Neuronal stem cell (in vitro differentiated cells): ENCODE measurements at regions not wholly inside any gene's neighbourhood (a gene's known extent, or its start where the extent isn't known, plus 50 kb on each side); places are given as distances from the start of the nearest gene placed in this dataset.
A peak's percentile ranks its signal among the peaks of the same experiment; 100 is the strongest.

Source experiments
- DNase-seq: peaks from one replicate; pipeline ENCODE4 v3.0.0-alpha.2; 2013; ENCODE audit warnings: low spot score
- H2AFZ ChIP-seq: one replicate; pipeline ENCODE4 v1.6.1; 2013; ENCODE audit warnings: mild to moderate bottlenecking, low read length, inconsistent platforms
- H2AK5ac ChIP-seq: 2 replicates; pipeline ENCODE4 v1.6.1; 2013; ENCODE audit warnings: low read depth, mild to moderate bottlenecking, inconsistent platforms, low read length, moderate library complexity, mixed read lengths
- H2BK120ac ChIP-seq: 2 replicates; pipeline ENCODE4 v1.6.1; 2013; ENCODE audit warnings: low read depth, mild to moderate bottlenecking, inconsistent platforms, low read length, moderate library complexity, mixed read lengths
- H2BK12ac ChIP-seq: one replicate; pipeline ENCODE4 v1.6.1; 2013; ENCODE audit warnings: low read length, inconsistent platforms
- H2BK15ac ChIP-seq: 2 replicates; pipeline ENCODE4 v1.6.1; 2013; ENCODE audit warnings: mild to moderate bottlenecking, low read length, inconsistent platforms, mixed read lengths
- H2BK5ac ChIP-seq: one replicate; pipeline ENCODE4 v1.6.1; 2013; ENCODE audit warnings: inconsistent platforms, mild to moderate bottlenecking, low read length, moderate library complexity
- H3K14ac ChIP-seq: one replicate; pipeline ENCODE4 v1.6.1; 2013; ENCODE audit warnings: low read length, inconsistent platforms
- H3K18ac ChIP-seq: 2 replicates; pipeline ENCODE4 v1.6.1; 2013; ENCODE audit warnings: low read length, inconsistent platforms
- H3K23ac ChIP-seq: 2 replicates; pipeline ENCODE4 v1.6.1; 2013; ENCODE audit warnings: low read depth, mild to moderate bottlenecking, mixed read lengths, low read length, inconsistent platforms; ENCODE audit not compliant: poor library complexity
- H3K27ac ChIP-seq: replicated peaks from 3 replicates; pipeline ENCODE4 v1.5.1; 2013; ENCODE audit warnings: low read length, inconsistent platforms
- H3K27me3 ChIP-seq, 3 experiments: 2 replicates each; pipeline ENCODE4 v1.6.1; 2013; ENCODE audit warnings: low read length in 3 of 3, mild to moderate bottlenecking in 2 of 3, inconsistent platforms in 1 of 3, low read depth in 1 of 3, mixed read lengths in 1 of 3, moderate library complexity in 1 of 3; ENCODE audit not compliant: control insufficient read depth in 3 of 3, insufficient read depth in 3 of 3
- H3K36me3 ChIP-seq, 2 donors: replicated peaks in 1 of 2; 2 replicates each; pipeline ENCODE4 v1.6.1; 2013; ENCODE audit warnings: low read length in 2 of 2; ENCODE audit not compliant: control insufficient read depth in 2 of 2, insufficient read depth in 2 of 2
- H3K4ac ChIP-seq: 2 replicates; pipeline ENCODE4 v1.6.1; 2013; ENCODE audit warnings: inconsistent platforms, mild to moderate bottlenecking, low read length, moderate library complexity
- H3K4me1 ChIP-seq, 2 donors: 1 replicate in 1 of 2; 2 replicates in 1 of 2; pipeline ENCODE4 v1.6.1; 2013; ENCODE audit warnings: low read length in 2 of 2, low read depth in 1 of 2; ENCODE audit not compliant: control insufficient read depth in 2 of 2, insufficient read depth in 1 of 2
- H3K4me2 ChIP-seq: one replicate; pipeline ENCODE4 v1.6.1; 2013; ENCODE audit warnings: mild to moderate bottlenecking, low read length, inconsistent platforms; ENCODE audit not compliant: insufficient read depth, poor library complexity, severe bottlenecking
- H3K4me3 ChIP-seq, 2 donors: 2 replicates each; pipeline ENCODE4 v1.5.1; 2013; ENCODE audit warnings: low read length in 2 of 2, mild to moderate bottlenecking in 2 of 2, inconsistent platforms in 1 of 2, moderate library complexity in 1 of 2
- H3K79me1 ChIP-seq: one replicate; pipeline ENCODE4 v1.6.1; 2013; ENCODE audit warnings: low read depth, mild to moderate bottlenecking, inconsistent platforms, low read length, moderate library complexity
- H3K9ac ChIP-seq: one replicate; pipeline ENCODE4 v1.6.1; 2013; ENCODE audit warnings: mild to moderate bottlenecking, low read depth, low read length, inconsistent platforms; ENCODE audit not compliant: poor library complexity
- H3K9me3 ChIP-seq, 2 donors: replicated peaks in 1 of 2; 2 replicates each; pipeline versions ENCODE3 to v1.6.1; 2013; ENCODE audit warnings: low read length in 2 of 2, mild to moderate bottlenecking in 2 of 2, inconsistent platforms in 1 of 2, low read depth in 1 of 2, mixed read lengths in 1 of 2, moderate library complexity in 1 of 2; ENCODE audit not compliant: control insufficient read depth in 2 of 2, insufficient read depth in 1 of 2
- H4K8ac ChIP-seq: one replicate; pipeline ENCODE4 v1.6.1; 2013; ENCODE audit warnings: low read depth, mild to moderate bottlenecking, inconsistent platforms, low read length, moderate library complexity
- H4K91ac ChIP-seq: one replicate; pipeline ENCODE4 v1.6.1; 2013; ENCODE audit warnings: low read length, low read depth, mild to moderate bottlenecking, inconsistent platforms; ENCODE audit not compliant: poor library complexity
- WGBS, 2 donors: extraction: QIAGEN DNeasy Blood & Tissue Kit; methylation state at CpG; one replicate each; pipeline ENCODE4 v1.1.7; 2013; ENCODE audit warnings: missing lambda C conversion rate in 2 of 2, mixed read lengths in 1 of 2; ENCODE audit not compliant: insufficient read length in 2 of 2, insufficient replicate concordance in 1 of 2; ENCODE audit errors: extremely low coverage in 2 of 2; 5-methylcytosine and 5-hydroxymethylcytosine counted together

DNA sequence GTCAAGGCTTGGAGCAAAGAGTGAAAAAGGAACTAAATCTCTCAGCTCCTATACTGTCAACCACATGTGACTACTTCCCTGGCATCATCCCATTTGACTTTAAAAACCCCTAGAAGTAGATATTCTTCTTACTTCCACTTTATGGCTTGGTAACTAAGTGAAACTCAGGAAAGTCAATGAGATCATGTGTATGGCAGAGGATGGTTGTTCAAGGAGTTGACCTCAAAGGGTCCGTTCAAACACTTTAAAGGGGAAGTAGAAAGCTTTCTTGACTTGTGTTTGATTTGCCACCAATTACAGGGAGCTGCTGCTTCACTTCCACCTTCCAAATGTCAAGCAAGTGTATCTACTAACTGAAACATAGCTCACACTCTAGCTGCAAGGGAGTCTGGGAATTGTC lies 187.2 kb downstream of the RAB28 start:
- H3K4me3 ChIP-seq, result no peak overlapping the region
- no peak overlapping the region for H2BK5ac ChIP-seq
- no peaks in the 10 kb centered on the region for H3K79me1 ChIP-seq
- no peak overlapping the region for H2AK5ac ChIP-seq
- no peak overlapping the region for H3K4me2 ChIP-seq
- H3K14ac ChIP-seq, result no peak overlapping the region
- H4K91ac ChIP-seq, result no peak overlapping the region
- H3K23ac ChIP-seq, result no peak overlapping the region
- no peak overlapping the region for H3K9ac ChIP-seq
- H2BK120ac ChIP-seq, result no peak overlapping the region
- H2BK12ac ChIP-seq, result no peak overlapping the region
- no peak overlapping the region for H4K8ac ChIP-seq
- no peak overlapping the region for H3K27ac ChIP-seq
- H3K18ac ChIP-seq, result no peak overlapping the region
- peaks cover 3 to 23% of the 10 kb centered on the region in 2 donors for H3K9me3 ChIP-seq
- no peak for DNase-seq
- WGBS, 2 donors, result no CpG with 5 or more reads among the region's 1 CpG
- no peaks in the 10 kb centered on the region for H3K27me3 ChIP-seq
- no peaks in the 10 kb centered on the region for H3K36me3 ChIP-seq
- no peak overlapping the region for H3K4ac ChIP-seq
- H2BK15ac ChIP-seq, result no peak overlapping the region
- no peak overlapping the region for H2AFZ ChIP-seq
- H3K4me1 ChIP-seq, result peaks cover 0 to 4% of the 10 kb centered on the region in 2 donors

DNA sequence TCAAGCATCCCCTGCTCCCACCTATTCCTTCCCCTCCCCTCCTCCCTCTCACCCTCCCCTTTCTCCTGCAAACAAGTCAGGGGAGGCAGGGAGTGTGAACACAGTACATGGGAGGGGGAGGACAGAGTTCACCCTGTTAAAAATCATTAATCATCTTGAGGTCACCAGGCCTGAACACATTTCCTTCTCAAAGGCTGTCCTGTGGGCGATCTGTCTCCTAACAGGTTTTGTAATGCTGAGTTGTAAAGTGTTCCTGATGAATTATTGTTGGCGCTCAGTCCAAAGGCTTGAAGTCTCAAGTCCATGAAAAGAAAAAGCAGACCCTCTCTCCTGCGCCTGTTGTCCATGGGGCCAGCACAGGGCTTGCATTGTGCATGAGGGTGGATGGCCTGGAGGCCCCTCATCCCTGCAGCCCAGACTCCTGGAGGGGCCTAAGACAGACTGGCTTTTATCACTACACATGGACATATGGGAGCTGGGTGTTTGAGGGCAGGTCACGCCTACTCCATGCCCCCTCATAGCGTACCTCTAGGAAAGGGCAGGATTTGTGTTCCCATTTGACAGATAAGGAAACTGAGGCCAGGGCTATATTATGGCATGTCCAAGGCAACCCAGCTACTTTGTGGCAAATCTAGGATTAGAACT lies 189.1 kb downstream of the RAB28 start:
- DNase-seq, result no peak
- Histone ChIP-seq H2BK15ac (no peak overlapping the region), H3K27ac (no peak overlapping the region), H3K36me3 (no peaks in the 10 kb centered on the region), H3K18ac (no peak overlapping the region), H2AFZ (peak overlapping the region; percentile 69), H3K9me3 (peaks cover 4 to 8% of the 10 kb centered on the region in 2 donors), H3K9ac (no peak overlapping the region), H4K8ac (no peak overlapping the region), H3K4me1 (peaks cover 0 to 4% of the 10 kb centered on the region in 2 donors), H2BK120ac (no peak overlapping the region), H3K4me2 (no peak overlapping the region), H4K91ac (no peak overlapping the region), H3K27me3 (no peaks in the 10 kb centered on the region), H3K4ac (no peak overlapping the region), H3K14ac (no peak overlapping the region), H2BK12ac (no peak overlapping the region), H2AK5ac (no peak overlapping the region), H2BK5ac (no peak overlapping the region), H3K23ac (no peak overlapping the region), H3K4me3 (no peak overlapping the region), H3K79me1 (no peaks in the 10 kb centered on the region)
- no CpG with 5 or more reads among the region's 5 CpGs for WGBS, 2 donors

DNA sequence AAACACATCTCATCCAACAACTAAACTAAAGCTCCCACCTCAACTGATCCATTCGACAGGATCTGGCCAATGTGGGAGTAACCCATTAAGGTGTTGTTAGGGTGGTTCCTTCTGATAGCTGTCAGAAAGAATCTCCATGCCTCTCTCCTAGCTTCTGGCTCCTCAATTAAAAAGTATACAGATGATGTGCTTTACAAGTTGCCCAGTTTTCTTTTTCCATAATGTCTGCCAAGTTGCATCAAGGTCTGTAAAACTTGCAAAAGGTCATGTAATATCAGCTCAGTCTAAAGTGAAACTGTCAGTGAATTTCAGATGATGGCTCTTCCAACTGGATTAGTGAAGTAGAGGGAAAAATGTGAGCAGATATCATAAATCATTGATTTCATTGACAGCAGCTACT lies 191.8 kb downstream of the RAB28 start:
- H4K91ac ChIP-seq, result no peak overlapping the region
- H3K23ac ChIP-seq, result no peak overlapping the region
- no peak overlapping the region for H3K18ac ChIP-seq
- no peak overlapping the region for H3K4me3 ChIP-seq
- no peaks in the 10 kb centered on the region for H3K27me3 ChIP-seq
- H3K9me3 ChIP-seq, result peaks cover 6 to 11% of the 10 kb centered on the region in 2 donors
- H2BK120ac ChIP-seq, result no peak overlapping the region
- no peak overlapping the region for H3K14ac ChIP-seq
- H2BK5ac ChIP-seq, result no peak overlapping the region
- no peak overlapping the region for H3K4ac ChIP-seq
- no peak overlapping the region for H2BK12ac ChIP-seq
- H3K36me3 ChIP-seq, result no peaks in the 10 kb centered on the region
- no CpG with 5 or more reads among the region's 1 CpG for WGBS, 2 donors
- H2AK5ac ChIP-seq, result no peak overlapping the region
- H2BK15ac ChIP-seq, result no peak overlapping the region
- H3K4me1 ChIP-seq, result peaks cover 0 to 4% of the 10 kb centered on the region in 2 donors
- H3K9ac ChIP-seq, result no peak overlapping the region
- H4K8ac ChIP-seq, result no peak overlapping the region
- no peak overlapping the region for H2AFZ ChIP-seq
- DNase-seq, result no peak
- no peaks in the 10 kb centered on the region for H3K79me1 ChIP-seq
- H3K27ac ChIP-seq, result no peak overlapping the region
- no peak overlapping the region for H3K4me2 ChIP-seq

DNA sequence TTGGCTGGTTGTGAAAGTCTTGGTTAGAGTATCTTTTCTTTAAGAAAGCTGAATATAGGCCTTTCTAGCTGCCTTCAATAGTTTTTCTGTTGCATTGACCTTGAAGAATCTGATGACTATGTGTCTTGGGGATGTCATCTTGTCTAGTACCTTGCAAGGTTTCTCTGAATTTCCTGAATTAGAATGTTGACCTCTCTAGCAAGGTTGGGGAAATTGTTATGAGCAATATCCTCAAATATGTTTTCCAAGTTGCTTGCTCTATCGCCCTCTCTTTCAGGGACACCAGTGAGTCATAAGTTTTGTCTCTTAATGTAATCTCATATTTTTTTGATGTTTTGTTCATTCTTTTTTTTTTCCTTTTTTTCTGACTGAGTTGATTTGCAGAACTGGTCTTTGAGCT lies 194.7 kb downstream of the RAB28 start:
- H3K9me3 ChIP-seq, result peaks cover 3 to 9% of the 10 kb centered on the region in 2 donors
- no peak overlapping the region for H3K23ac ChIP-seq
- no peak overlapping the region for H4K8ac ChIP-seq
- H3K14ac ChIP-seq, result no peak overlapping the region
- H3K4me2 ChIP-seq, result no peak overlapping the region
- H2AK5ac ChIP-seq, result no peak overlapping the region
- no peak overlapping the region for H2BK5ac ChIP-seq
- H3K9ac ChIP-seq, result no peak overlapping the region
- no peak overlapping the region for H3K4me3 ChIP-seq
- no peaks in the 10 kb centered on the region for H3K27me3 ChIP-seq
- H2BK12ac ChIP-seq, result no peak overlapping the region
- H2BK15ac ChIP-seq, result no peak overlapping the region
- H3K79me1 ChIP-seq, result no peaks in the 10 kb centered on the region
- H3K4ac ChIP-seq, result no peak overlapping the region
- DNase-seq, result no peak
- H2BK120ac ChIP-seq, result no peak overlapping the region
- no peak overlapping the region for H2AFZ ChIP-seq
- H4K91ac ChIP-seq, result no peak overlapping the region
- H3K4me1 ChIP-seq, result no peaks in the 10 kb centered on the region
- no CpG with 5 or more reads among the region's 1 CpG for WGBS, 2 donors
- no peak overlapping the region for H3K27ac ChIP-seq
- no peaks in the 10 kb centered on the region for H3K36me3 ChIP-seq
- H3K18ac ChIP-seq, result no peak overlapping the region
